ENCODE measurements at regions not wholly inside any gene's neighbourhood (a gene's known extent, or its start where the extent isn't known, plus 50 kb on each side); places are given as distances from the start of the nearest gene placed in this dataset.
A peak's percentile ranks its signal among the peaks of the same experiment; 100 is the strongest.

DNA sequence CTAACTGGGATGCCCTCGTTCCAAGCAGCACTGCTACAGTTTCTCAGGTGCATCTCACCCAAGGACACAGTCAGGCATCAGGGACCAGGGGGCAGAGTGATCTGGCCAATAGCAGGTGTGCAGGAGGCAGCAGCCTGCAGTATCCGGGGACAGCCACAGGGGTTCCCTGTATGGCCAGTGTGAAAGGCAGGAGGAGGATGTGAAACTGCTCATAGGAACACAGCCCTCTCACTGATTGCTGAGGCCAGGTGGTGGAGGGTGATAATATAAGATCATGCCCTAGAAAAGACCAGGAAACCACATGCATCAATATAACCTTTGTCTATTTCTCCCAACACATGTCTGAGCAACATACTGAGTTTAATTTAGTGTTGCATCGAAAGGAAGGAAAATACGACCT lies 112.7 kb upstream of the TACR1 start (continued):
- TF ChIP-seq, protein P1, sequence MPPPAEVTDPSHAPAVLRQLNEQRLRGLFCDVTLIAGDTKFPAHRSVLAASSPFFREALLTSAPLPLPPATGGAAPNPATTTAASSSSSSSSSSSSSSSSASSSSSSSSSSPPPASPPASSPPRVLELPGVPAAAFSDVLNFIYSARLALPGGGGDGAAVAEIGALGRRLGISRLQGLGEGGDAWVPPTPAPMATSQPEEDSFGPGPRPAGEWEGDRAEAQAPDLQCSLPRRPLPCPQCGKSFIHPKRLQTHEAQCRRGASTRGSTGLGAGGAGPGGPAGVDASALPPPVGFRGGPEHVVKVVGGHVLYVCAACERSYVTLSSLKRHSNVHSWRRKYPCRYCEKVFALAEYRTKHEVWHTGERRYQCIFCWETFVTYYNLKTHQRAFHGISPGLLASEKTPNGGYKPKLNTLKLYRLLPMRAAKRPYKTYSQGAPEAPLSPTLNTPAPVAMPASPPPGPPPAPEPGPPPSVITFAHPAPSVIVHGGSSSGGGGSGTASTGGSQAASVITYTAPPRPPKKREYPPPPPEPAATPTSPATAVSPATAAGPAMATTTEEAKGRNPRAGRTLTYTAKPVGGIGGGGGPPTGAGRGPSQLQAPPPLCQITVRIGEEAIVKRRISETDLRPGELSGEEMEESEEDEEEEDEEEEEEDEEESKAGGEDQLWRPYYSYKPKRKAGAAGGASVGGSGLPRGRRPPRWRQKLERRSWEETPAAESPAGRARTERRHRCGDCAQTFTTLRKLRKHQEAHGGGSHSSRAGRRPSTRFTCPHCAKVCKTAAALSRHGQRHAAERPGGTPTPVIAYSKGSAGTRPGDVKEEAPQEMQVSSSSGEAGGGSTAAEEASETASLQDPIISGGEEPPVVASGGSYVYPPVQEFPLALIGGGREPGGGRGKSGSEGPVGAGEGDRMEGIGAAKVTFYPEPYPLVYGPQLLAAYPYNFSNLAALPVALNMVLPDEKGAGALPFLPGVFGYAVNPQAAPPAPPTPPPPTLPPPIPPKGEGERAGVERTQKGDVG (CRISPR knock-in tag; IDR thresholded peaks at IDR 0.05) = no peak
- TF ChIP-seq CBX3 (IDR thresholded peaks at IDR 0.05; ENCODE audit: borderline replicate concordance, low read depth) = no peak
- TF ChIP-seq, protein P2, sequence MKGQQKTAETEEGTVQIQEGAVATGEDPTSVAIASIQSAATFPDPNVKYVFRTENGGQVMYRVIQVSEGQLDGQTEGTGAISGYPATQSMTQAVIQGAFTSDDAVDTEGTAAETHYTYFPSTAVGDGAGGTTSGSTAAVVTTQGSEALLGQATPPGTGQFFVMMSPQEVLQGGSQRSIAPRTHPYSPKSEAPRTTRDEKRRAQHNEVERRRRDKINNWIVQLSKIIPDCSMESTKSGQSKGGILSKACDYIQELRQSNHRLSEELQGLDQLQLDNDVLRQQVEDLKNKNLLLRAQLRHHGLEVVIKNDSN (IDR thresholded peaks at IDR 0.05; ENCODE audit: borderline replicate concordance, extremely low read length, insufficient read depth, low read depth, low read length) = no peak
- 0 out of 2 replicates have a peak, but pooled peaks have one; percentile 64 for TF ChIP-seq CBX5 (IDR thresholded peaks at IDR 0.05; ENCODE audit: low read depth)
- TF ChIP-seq BRCA1 (IDR thresholded peaks at IDR 0.05; ENCODE audit: low read depth, low read length) = no peak
- TF ChIP-seq, protein P3, sequence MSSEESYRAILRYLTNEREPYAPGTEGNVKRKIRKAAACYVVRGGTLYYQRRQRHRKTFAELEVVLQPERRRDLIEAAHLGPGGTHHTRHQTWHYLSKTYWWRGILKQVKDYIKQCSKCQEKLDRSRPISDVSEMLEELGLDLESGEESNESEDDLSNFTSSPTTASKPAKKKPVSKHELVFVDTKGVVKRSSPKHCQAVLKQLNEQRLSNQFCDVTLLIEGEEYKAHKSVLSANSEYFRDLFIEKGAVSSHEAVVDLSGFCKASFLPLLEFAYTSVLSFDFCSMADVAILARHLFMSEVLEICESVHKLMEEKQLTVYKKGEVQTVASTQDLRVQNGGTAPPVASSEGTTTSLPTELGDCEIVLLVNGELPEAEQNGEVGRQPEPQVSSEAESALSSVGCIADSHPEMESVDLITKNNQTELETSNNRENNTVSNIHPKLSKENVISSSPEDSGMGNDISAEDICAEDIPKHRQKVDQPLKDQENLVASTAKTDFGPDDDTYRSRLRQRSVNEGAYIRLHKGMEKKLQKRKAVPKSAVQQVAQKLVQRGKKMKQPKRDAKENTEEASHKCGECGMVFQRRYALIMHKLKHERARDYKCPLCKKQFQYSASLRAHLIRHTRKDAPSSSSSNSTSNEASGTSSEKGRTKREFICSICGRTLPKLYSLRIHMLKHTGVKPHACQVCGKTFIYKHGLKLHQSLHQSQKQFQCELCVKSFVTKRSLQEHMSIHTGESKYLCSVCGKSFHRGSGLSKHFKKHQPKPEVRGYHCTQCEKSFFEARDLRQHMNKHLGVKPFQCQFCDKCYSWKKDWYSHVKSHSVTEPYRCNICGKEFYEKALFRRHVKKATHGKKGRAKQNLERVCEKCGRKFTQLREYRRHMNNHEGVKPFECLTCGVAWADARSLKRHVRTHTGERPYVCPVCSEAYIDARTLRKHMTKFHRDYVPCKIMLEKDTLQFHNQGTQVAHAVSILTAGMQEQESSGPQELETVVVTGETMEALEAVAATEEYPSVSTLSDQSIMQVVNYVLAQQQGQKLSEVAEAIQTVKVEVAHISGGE (CRISPR knock-in tag; IDR thresholded peaks at IDR 0.05) = no peak
- TF ChIP-seq RELA (IDR thresholded peaks at IDR 0.05; ENCODE audit: borderline replicate concordance, partially characterized antibody) = peak; percentile 46
- TF ChIP-seq, protein P4, sequence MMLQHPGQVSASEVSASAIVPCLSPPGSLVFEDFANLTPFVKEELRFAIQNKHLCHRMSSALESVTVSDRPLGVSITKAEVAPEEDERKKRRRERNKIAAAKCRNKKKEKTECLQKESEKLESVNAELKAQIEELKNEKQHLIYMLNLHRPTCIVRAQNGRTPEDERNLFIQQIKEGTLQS (IDR thresholded peaks at IDR 0.05; ENCODE audit: borderline replicate concordance, extremely low read depth, low read depth, low read length) = no peak
- TF ChIP-seq BACH1 (IDR thresholded peaks at IDR 0.05; ENCODE audit: borderline replicate concordance) = peak; percentile 66; the same call in 1 of the 2 replicates
- no peak for TF ChIP-seq HCFC1 (IDR thresholded peaks at IDR 0.05; ENCODE audit: low read length)
- peak; percentile 87; the same call in 1 of the 2 replicates for TF ChIP-seq SMARCA5 (IDR thresholded peaks at IDR 0.05)
- peak; percentile 89 for TF ChIP-seq HDGF (IDR thresholded peaks at IDR 0.05)
- peak; percentile 83 for TF ChIP-seq TCF3 (IDR thresholded peaks at IDR 0.05; ENCODE audit: borderline replicate concordance, insufficient read depth, low read depth, low read length)
- no peak for TF ChIP-seq ASH2L (IDR thresholded peaks at IDR 0.05; ENCODE audit: borderline replicate concordance, low read depth)
- no peak for TF ChIP-seq MEF2A (IDR thresholded peaks at IDR 0.05; ENCODE audit: insufficient read depth, low read depth, low read length)
- TF ChIP-seq POLR2AphosphoS5 (IDR thresholded peaks at IDR 0.05; ENCODE audit: low read length) = no peak
- TF ChIP-seq RAD21 (IDR thresholded peaks at IDR 0.05; ENCODE audit: insufficient read depth, low read depth, low read length) = peak; percentile 79
- TF ChIP-seq NFYB (IDR thresholded peaks at IDR 0.05; ENCODE audit: insufficient read depth, low read depth, low read length) = peak; percentile 72; the same call in 1 of the 2 replicates
- 0 out of 2 replicates have a peak, but pooled peaks have one; percentile 46 for TF ChIP-seq TBL1XR1 (IDR thresholded peaks at IDR 0.05; ENCODE audit: low read depth, low read length)
- no peak for TF ChIP-seq SREBF1 (IDR thresholded peaks at IDR 0.05; ENCODE audit: low read length)
- no peak for TF ChIP-seq RB1 (IDR thresholded peaks at IDR 0.05; ENCODE audit: borderline replicate concordance)
- no peak for TF ChIP-seq ZSCAN29 (IDR thresholded peaks at IDR 0.05)
- no peak for TF ChIP-seq TCF7 (IDR thresholded peaks at IDR 0.05; ENCODE audit: borderline replicate concordance)
- TF ChIP-seq RAD51 (IDR thresholded peaks at IDR 0.05) = 0 out of 2 replicates have a peak, but pooled peaks have one; percentile 32
- peak; percentile 88 for TF ChIP-seq NBN (IDR thresholded peaks at IDR 0.05)

Measured in GM12878 (cell line).